ENCODE measurements at regions not wholly inside any gene's neighbourhood (a gene's known extent, or its start where the extent isn't known, plus 50 kb on each side); places are given as distances from the start of the nearest gene placed in this dataset.

- BruUV-seq (replicated peaks) = no TSS peak
Measured at GRCh38 chr15:47412136-47412535, 305.2 kb upstream of the SEMA6D start.

GRCh38 chr15:47412802-47413201, 304.5 kb upstream of the SEMA6D start:
- FAIRE-seq (no peak), DNase-seq (ENCODE audit: low read depth, low spot score) (no peak), ATAC-seq (no peak)
- ChIA-PET POLR2A (no interaction called here), RAD21 (ENCODE audit: unreplicated experiment) (no interaction called here), SMC1A (ENCODE audit: uncharacterized antibody, unreplicated experiment) (no interaction called here), CTCF (no interaction called here)
- in situ Hi-C loops (cut with MboI) (no loop called here), intact Hi-C loops (cut with micrococcal nuclease; ENCODE audit: unreplicated experiment) (no loop called here)
- H4K20me1 ChIP-seq (ENCODE audit: control insufficient read depth, insufficient read depth) = no peaks in the 10 kb centered on the region
- no TSS peak for BruUV-seq (replicated peaks)
- no peak overlapping the region for H3K27ac ChIP-seq (ENCODE audit: control insufficient read depth, insufficient read depth)
- no peaks in the 10 kb centered on the region for H3K79me2 ChIP-seq (ENCODE audit: control insufficient read depth, insufficient read depth, low read length)
- no peak overlapping the region for H3K9ac ChIP-seq (ENCODE audit: control insufficient read depth, insufficient read depth, low read length)
- no peak overlapping the region for H3K4me3 ChIP-seq
- no peaks in the 10 kb centered on the region for H3K27me3 ChIP-seq (replicated peaks in 1 of 2; ENCODE audit: control insufficient read depth in 2 of 2, insufficient read depth in 2 of 2, low read length in 1 of 2)
- H2AFZ ChIP-seq (ENCODE audit: control insufficient read depth, low read depth, low read length) = no peak overlapping the region
- 36% methylated on average over 4 of the region's 4 CpGs for WGBS (ENCODE audit: insufficient coverage, insufficient replicate concordance, low lambda C conversion rate, missing lambda C conversion rate)
- H3K4me1 ChIP-seq (ENCODE audit: control insufficient read depth, insufficient read depth, low read length) = no peaks in the 10 kb centered on the region
- no peaks in the 10 kb centered on the region for H3K36me3 ChIP-seq (ENCODE audit: control insufficient read depth in 2 of 2, insufficient read depth in 2 of 2, low read length in 1 of 2)
- H3K9me3 ChIP-seq (replicated peaks; ENCODE audit: control insufficient read depth, insufficient read depth, low read length) = no peaks in the 10 kb centered on the region
- H3K4me2 ChIP-seq (ENCODE audit: control insufficient read depth, insufficient read depth) = no peak overlapping the region
- TF ChIP-seq ZBTB33 (IDR thresholded peaks at IDR 0.05) = no peak
- no peak for TF ChIP-seq HCFC1 (IDR thresholded peaks at IDR 0.05; ENCODE audit: low read length)
- no peak for TF ChIP-seq GATAD2B (conservative IDR thresholded peaks at IDR 0.05; ENCODE audit: low read depth)
- no peak for TF ChIP-seq YBX1 (IDR thresholded peaks at IDR 0.05)
- no peak for TF ChIP-seq SMAD5 (IDR thresholded peaks at IDR 0.05; ENCODE audit: low read depth)
- TF ChIP-seq CHD1 (IDR thresholded peaks at IDR 0.05; ENCODE audit: low read depth, low read length) = no peak
- TF ChIP-seq RUNX3 (IDR thresholded peaks at IDR 0.05; ENCODE audit: low read length) = no peak
- no peak for TF ChIP-seq LARP7 (IDR thresholded peaks at IDR 0.05)
- TF ChIP-seq RCOR1 (conservative IDR thresholded peaks at IDR 0.05; ENCODE audit: low read depth, low read length) = no peak
- TF ChIP-seq BMI1 (IDR thresholded peaks at IDR 0.05; ENCODE audit: borderline replicate concordance) = no peak
- no peak for TF ChIP-seq SMARCA5 (IDR thresholded peaks at IDR 0.05)
- TF ChIP-seq NFYA (IDR thresholded peaks at IDR 0.05; ENCODE audit: borderline replicate concordance, low read depth, low read length) = no peak
- no peak for TF ChIP-seq ZNF24 (IDR thresholded peaks at IDR 0.05)
- no peak for TF ChIP-seq REST (IDR thresholded peaks at IDR 0.05; ENCODE audit: low read depth, low read length)
- TF ChIP-seq PML (IDR thresholded peaks at IDR 0.05; ENCODE audit: low read length) = no peak

More at GRCh38 chr15:47412136-47412535, 305.2 kb upstream of the SEMA6D start:
- Histone ChIP-seq H3K4me3 (no peak overlapping the region), H3K9me3 (replicated peaks; ENCODE audit: control insufficient read depth, insufficient read depth, low read length) (no peaks in the 10 kb centered on the region), H3K27ac (ENCODE audit: control insufficient read depth, insufficient read depth) (no peak overlapping the region), H3K9ac (ENCODE audit: control insufficient read depth, insufficient read depth, low read length) (no peak overlapping the region), H4K20me1 (ENCODE audit: control insufficient read depth, insufficient read depth) (no peaks in the 10 kb centered on the region), H3K36me3 (ENCODE audit: control insufficient read depth in 2 of 2, insufficient read depth in 2 of 2, low read length in 1 of 2) (no peaks in the 10 kb centered on the region), H2AFZ (ENCODE audit: control insufficient read depth, low read depth, low read length) (no peak overlapping the region), H3K27me3 (replicated peaks in 1 of 2; ENCODE audit: control insufficient read depth in 2 of 2, insufficient read depth in 2 of 2, low read length in 1 of 2) (no peaks in the 10 kb centered on the region), H3K4me2 (ENCODE audit: control insufficient read depth, insufficient read depth) (no peak overlapping the region), H3K4me1 (ENCODE audit: control insufficient read depth, insufficient read depth, low read length) (no peaks in the 10 kb centered on the region), H3K79me2 (ENCODE audit: control insufficient read depth, insufficient read depth, low read length) (no peaks in the 10 kb centered on the region)
- ChIA-PET POLR2A (no interaction called here), RAD21 (ENCODE audit: unreplicated experiment) (no interaction called here), CTCF (no interaction called here), SMC1A (ENCODE audit: uncharacterized antibody, unreplicated experiment) (no interaction called here)
- WGBS (ENCODE audit: insufficient coverage, insufficient replicate concordance, low lambda C conversion rate, missing lambda C conversion rate) = 25% methylated on average over 3 of the region's 3 CpGs
- in situ Hi-C loops (cut with MboI) = no loop called here
- ATAC-seq (no peak), DNase-seq (ENCODE audit: low read depth, low spot score) (no peak), FAIRE-seq (no peak)
- TF ChIP-seq RAD21 (IDR thresholded peaks at IDR 0.05; ENCODE audit: insufficient read depth, low read depth, low read length) = no peak
- TF ChIP-seq MTA2 (IDR thresholded peaks at IDR 0.05; ENCODE audit: low read depth) = no peak
- intact Hi-C loops (cut with micrococcal nuclease; ENCODE audit: unreplicated experiment) = no loop called here

Measured in GM12878 (cell line).